CD4-positive, alpha-beta T cell treated with Interleukin-12 subunit alpha and Interleukin-12 subunit beta, for 1 hour (primary cell): ENCODE measurements at regions not wholly inside any gene's neighbourhood (a gene's known extent, or its start where the extent isn't known, plus 50 kb on each side); places are given as distances from the start of the nearest gene placed in this dataset.

Experiments
- DNase-seq: peaks from one replicate; pipeline ENCODE4 v3.0.0-alpha.2; 2020

GRCh38 chr18:60555625-60556024, 183.1 kb upstream of the MC4R start:
- no peak for DNase-seq

GRCh38 chr18:60556326-60556725, 183.8 kb upstream of the MC4R start:
- no peak for DNase-seq

- DNase-seq, result no peak
These were observed 187.5 kb upstream of the MC4R start for GRCh38 chr18:60560071-60560470.

- DNase-seq, result no peak
These were observed 190.5 kb upstream of the MC4R start for GRCh38 chr18:60563082-60563481.

- no peak for DNase-seq
These were observed 195.6 kb upstream of the MC4R start for GRCh38 chr18:60568220-60568619.

- DNase-seq, result no peak
These were observed 197.6 kb upstream of the MC4R start for GRCh38 chr18:60570172-60570571.

- no peak for DNase-seq
These were observed 204.9 kb upstream of the MC4R start for GRCh38 chr18:60577457-60577856.

- DNase-seq, result no peak
These were observed 213.1 kb upstream of the MC4R start for GRCh38 chr18:60585670-60586069.

GRCh38 chr18:60593249-60593648, 220.7 kb upstream of the MC4R start:
- no peak for DNase-seq

- DNase-seq, result no peak
These were observed 224.4 kb upstream of the MC4R start for GRCh38 chr18:60596928-60597327.

- DNase-seq, result no peak
These were observed 226.7 kb upstream of the MC4R start for GRCh38 chr18:60599267-60599666.

- no peak for DNase-seq
These were observed 227.4 kb upstream of the MC4R start for GRCh38 chr18:60599995-60600394.

GRCh38 chr18:60601249-60601648, 228.7 kb upstream of the MC4R start:
- DNase-seq, result no peak

- DNase-seq, result no peak
These were observed 250.8 kb upstream of the MC4R start for GRCh38 chr18:60623331-60623730.

GRCh38 chr18:60624207-60624606, 251.6 kb upstream of the MC4R start:
- no peak for DNase-seq

GRCh38 chr18:60639836-60640235, 267.3 kb upstream of the MC4R start:
- DNase-seq, result no peak

GRCh38 chr18:60643009-60643408, 270.4 kb upstream of the MC4R start:
- DNase-seq, result no peak

GRCh38 chr18:60646725-60647124, 274.1 kb upstream of the MC4R start:
- no peak for DNase-seq

- DNase-seq, result no peak
These were observed 276.5 kb upstream of the MC4R start for GRCh38 chr18:60649107-60649506.

- no peak for DNase-seq
These were observed 277.4 kb upstream of the MC4R start for GRCh38 chr18:60649842-60650536.

- no peak for DNase-seq
These were observed 281.7 kb upstream of the MC4R start for GRCh38 chr18:60654298-60654697.

- DNase-seq, result no peak
These were observed 284.0 kb upstream of the MC4R start for GRCh38 chr18:60656553-60656952.

GRCh38 chr18:60662491-60662890, 289.9 kb upstream of the MC4R start:
- no peak for DNase-seq

- DNase-seq, result no peak
These were observed 290.8 kb upstream of the MC4R start for GRCh38 chr18:60663060-60663989.
